Astrocyte (in vitro differentiated cells and primary cell): ENCODE measurements at regions not wholly inside any gene's neighbourhood (a gene's known extent, or its start where the extent isn't known, plus 50 kb on each side); places are given as distances from the start of the nearest gene placed in this dataset.

Experiments
- CTCF ChIP-seq: IDR thresholded peaks from 2 replicates; pipeline ENCODE4 v1.5.1; 2011; ENCODE audit warnings: low read depth, mild to moderate bottlenecking, inconsistent platforms, low read length, moderate library complexity; ENCODE audit not compliant: insufficient read depth
- EZH2 ChIP-seq: IDR thresholded peaks from 2 replicates; pipeline ENCODE4 v1.6.1; 2012; ENCODE audit warnings: mild to moderate bottlenecking, low read length, inconsistent platforms; ENCODE audit not compliant: insufficient read depth

GRCh38 chrX:98654565-98654964 is 1755.5 kb downstream of the PCDH19 start:
- TF ChIP-seq CTCF: no peak
- TF ChIP-seq EZH2: no peak
